Colonic mucosa (tissue), 4 donors: ENCODE measurements at regions not wholly inside any gene's neighbourhood (a gene's known extent, or its start where the extent isn't known, plus 50 kb on each side); places are given as distances from the start of the nearest gene placed in this dataset.

Experiments
- DNase-seq: peaks from one replicate; pipeline ENCODE4 v3.0.0-alpha.2; 2020
- H3K27ac ChIP-seq: fragments of 200-600 bp; one replicate; pipeline ENCODE4 v1.8.0; 2021
- H3K27me3 ChIP-seq: fragments of 200-600 bp; one replicate; pipeline ENCODE4 v1.8.0; 2021
- H3K36me3 ChIP-seq: fragments of 200-600 bp; one replicate; pipeline ENCODE4 v1.8.0; 2021
- H3K4me1 ChIP-seq: fragments of 200-600 bp; one replicate; pipeline ENCODE4 v1.8.0; 2021; ENCODE audit warnings: mild to moderate bottlenecking
- H3K4me3 ChIP-seq: fragments of 200-600 bp; one replicate; pipeline ENCODE4 v1.8.0; 2021
- H3K9ac ChIP-seq, 2 donors: one replicate each; pipeline ENCODE4 v1.7.0; 2013; ENCODE audit warnings: control low read depth in 2 of 2, low read depth in 2 of 2, low read length in 2 of 2
- H3K9me3 ChIP-seq: fragments of 200-600 bp; one replicate; pipeline ENCODE4 v1.8.0; 2021
- CTCF ChIP-seq: fragments of 200-600 bp; IDR thresholded peaks from one replicate; pipeline ENCODE4 v1.8.0; 2022; ENCODE audit warnings: antibody characterized with exemption, mild to moderate bottlenecking
- intact Hi-C: fragments of 100-400 bp; cut with DNase I; formaldehyde crosslinking; loops from one replicate; pipeline ENCODE4 v1.14.1; 2022
- donor health status: healthy.
- donor health status: DM: no; HTN: no; CAD: no.
- donor health status: DM: no; HTN: no; CAD: no.

- Histone ChIP-seq H3K9ac (no peak overlapping the region), H3K4me1 (no peaks in the 10 kb centered on the region), H3K27ac (no peak overlapping the region), H3K36me3 (no peaks in the 10 kb centered on the region), H3K9me3 (no peaks in the 10 kb centered on the region), H3K27me3 (no peaks in the 10 kb centered on the region), H3K4me3 (no peak overlapping the region)
- intact Hi-C loops, result loop anchor here (5.0 kb wide), 1 partner anchor 675 kb away; no protein-coding TSS in a partner anchor
- TF ChIP-seq CTCF, result peak; percentile 78
- peak; percentile 60 for DNase-seq
These were observed 429.7 kb downstream of the ETS1 start for GRCh38 chr11:128157423-128158298.

GRCh38 chr11:128156486-128156885 lies 430.9 kb downstream of the ETS1 start:
- no peaks in the 10 kb centered on the region for H3K36me3 ChIP-seq
- no peaks in the 10 kb centered on the region for H3K4me1 ChIP-seq
- no peak overlapping the region for H3K9ac ChIP-seq
- no peak overlapping the region for H3K4me3 ChIP-seq
- intact Hi-C loops, result loop anchor here (5.0 kb wide), 1 partner anchor 676 kb away; no protein-coding TSS in a partner anchor
- H3K9me3 ChIP-seq, result no peaks in the 10 kb centered on the region
- no peak for DNase-seq
- TF ChIP-seq CTCF, result no peak
- H3K27ac ChIP-seq, result no peak overlapping the region
- no peaks in the 10 kb centered on the region for H3K27me3 ChIP-seq

- Histone ChIP-seq H3K4me3 (no peak overlapping the region), H3K4me1 (no peaks in the 10 kb centered on the region), H3K9me3 (no peaks in the 10 kb centered on the region), H3K27me3 (no peaks in the 10 kb centered on the region), H3K36me3 (no peaks in the 10 kb centered on the region), H3K27ac (no peak overlapping the region), H3K9ac (no peak overlapping the region)
- intact Hi-C loops, result loop anchor here (5.0 kb wide), 1 partner anchor 677 kb away; no protein-coding TSS in a partner anchor
- DNase-seq, result no peak
- no peak for TF ChIP-seq CTCF
These were observed 431.8 kb downstream of the ETS1 start for GRCh38 chr11:128155590-128155989.

GRCh38 chr11:128153697-128154048 lies 433.7 kb downstream of the ETS1 start:
- no peak overlapping the region for H3K4me3 ChIP-seq
- no peaks in the 10 kb centered on the region for H3K9me3 ChIP-seq
- TF ChIP-seq CTCF, result no peak
- DNase-seq, result no peak
- no peaks in the 10 kb centered on the region for H3K4me1 ChIP-seq
- H3K27ac ChIP-seq, result no peak overlapping the region
- no peak overlapping the region for H3K9ac ChIP-seq
- intact Hi-C loops, result loop anchor here (5.0 kb wide), 1 partner anchor 121 kb away; no protein-coding TSS in a partner anchor
- H3K36me3 ChIP-seq, result no peaks in the 10 kb centered on the region
- H3K27me3 ChIP-seq, result no peaks in the 10 kb centered on the region

GRCh38 chr11:128152796-128153696 lies 434.3 kb downstream of the ETS1 start:
- no peak for TF ChIP-seq CTCF
- Histone ChIP-seq H3K4me1 (no peaks in the 10 kb centered on the region), H3K9me3 (no peaks in the 10 kb centered on the region), H3K27me3 (no peaks in the 10 kb centered on the region), H3K9ac (no peak overlapping the region), H3K4me3 (no peak overlapping the region), H3K36me3 (no peaks in the 10 kb centered on the region), H3K27ac (no peak overlapping the region)
- intact Hi-C loops, result loop anchor here (5.0 kb wide), 1 partner anchor 121 kb away; no protein-coding TSS in a partner anchor
- no peak for DNase-seq
